ENCODE measurements at regions not wholly inside any gene's neighbourhood (a gene's known extent, or its start where the extent isn't known, plus 50 kb on each side); places are given as distances from the start of the nearest gene placed in this dataset.
"Not testable (repeated sequence)": the region's sequence is repeated elsewhere in the genome, so short reads cannot be mapped to it uniquely, and the experiment has no call there.

- not testable (repeated sequence) for TF ChIP-seq CTCF, EP300, POLR2A, POLR2AphosphoS5 (IDR thresholded peaks at IDR 0.05)
Observed at GRCh38 chr22:15854978-15855377, 165.2 kb downstream of the POTEH start.
